SK-N-MC (cell line): ENCODE measurements at regions not wholly inside any gene's neighbourhood (a gene's known extent, or its start where the extent isn't known, plus 50 kb on each side); places are given as distances from the start of the nearest gene placed in this dataset.

Experiments used
- DNase-seq: peaks from one replicate; pipeline ENCODE4 v3.0.0-alpha.2; 2011; ENCODE audit warnings: low read depth, low spot score
- H3K27ac ChIP-seq: fragments of 200-600 bp; sonication (generic); 2 replicates; pipeline ENCODE4 v1.5.1; 2016; ENCODE audit warnings: mixed run types
- H3K36me3 ChIP-seq: fragments of 200-600 bp; sonication (generic); 2 replicates; pipeline ENCODE4 v1.6.1; 2017; ENCODE audit warnings: antibody characterized with exemption, low read length, mixed read lengths; ENCODE audit not compliant: insufficient read depth
- H3K4me3 ChIP-seq: fragments of 200-600 bp; sonication (generic); 2 replicates; pipeline ENCODE4 v1.5.1; 2016
- H3K9ac ChIP-seq: fragments of 200-600 bp; sonication (generic); 2 replicates; pipeline ENCODE4 v1.8.0; 2017; ENCODE audit warnings: mixed run types, mixed read lengths; ENCODE audit not compliant: insufficient read length
- H3K9me3 ChIP-seq: fragments of 200-600 bp; sonication (generic); 2 replicates; pipeline ENCODE4 v1.6.1; 2017; ENCODE audit warnings: low read depth, mild to moderate bottlenecking, antibody characterized with exemption, low read length, moderate library complexity, mixed read lengths
- EZH2 ChIP-seq: fragments of 200-600 bp; sonication (generic); IDR thresholded peaks from one replicate; pipeline ENCODE4 v1.6.1; 2017; ENCODE audit warnings: antibody characterized with exemption
- FOXP2 ChIP-seq: optimal IDR thresholded peaks from 2 replicates; pipeline ENCODE3; 2011; ENCODE audit warnings: mild to moderate bottlenecking, moderate library complexity; ENCODE audit not compliant: insufficient read depth; ENCODE audit errors: extremely low read length, control extremely low read depth
- POLR2AphosphoS5 ChIP-seq: IDR thresholded peaks from 2 replicates; pipeline ENCODE4 v1.6.1; 2012; ENCODE audit warnings: mild to moderate bottlenecking, low read depth, low read length, borderline replicate concordance

GRCh38 chr12:23446746-23447145, 502.7 kb downstream of the SOX5 start:
- Histone ChIP-seq H3K4me3 (no peak overlapping the region), H3K36me3 (no peaks in the 10 kb centered on the region), H3K27ac (no peak overlapping the region), H3K9me3 (no peaks in the 10 kb centered on the region), H3K9ac (no peak overlapping the region)
- TF ChIP-seq FOXP2 = no peak
- TF ChIP-seq POLR2AphosphoS5 = no peak
- TF ChIP-seq EZH2 = no peak
- no peak for DNase-seq

- no peak for TF ChIP-seq POLR2AphosphoS5
- Histone ChIP-seq H3K4me3 (no peak overlapping the region), H3K27ac (no peak overlapping the region), H3K9me3 (no peaks in the 10 kb centered on the region), H3K9ac (no peak overlapping the region), H3K36me3 (no peaks in the 10 kb centered on the region)
- DNase-seq = no peak
Measured at GRCh38 chr12:23450810-23451209, 498.7 kb downstream of the SOX5 start.

- Histone ChIP-seq H3K27ac (no peak overlapping the region), H3K36me3 (no peaks in the 10 kb centered on the region), H3K4me3 (no peak overlapping the region), H3K9me3 (no peaks in the 10 kb centered on the region), H3K9ac (no peak overlapping the region)
- no peak for DNase-seq
- TF ChIP-seq POLR2AphosphoS5 = no peak
- TF ChIP-seq EZH2 = no peak
- no peak for TF ChIP-seq FOXP2
Measured at GRCh38 chr12:23455283-23455682, 494.2 kb downstream of the SOX5 start.

- no peaks in the 10 kb centered on the region for H3K9me3 ChIP-seq
- H3K36me3 ChIP-seq = no peaks in the 10 kb centered on the region
- H3K9ac ChIP-seq = no peak overlapping the region
- H3K4me3 ChIP-seq = no peak overlapping the region
- no peak overlapping the region for H3K27ac ChIP-seq
- no peak for DNase-seq
- no peak for TF ChIP-seq FOXP2
- TF ChIP-seq POLR2AphosphoS5 = no peak
- no peak for TF ChIP-seq EZH2
Measured at GRCh38 chr12:23458640-23459039, 490.8 kb downstream of the SOX5 start.

GRCh38 chr12:23462546-23462945, 486.9 kb downstream of the SOX5 start:
- Histone ChIP-seq H3K4me3 (no peak overlapping the region), H3K9ac (no peak overlapping the region), H3K36me3 (no peaks in the 10 kb centered on the region), H3K9me3 (no peaks in the 10 kb centered on the region), H3K27ac (no peak overlapping the region)
- DNase-seq = no peak
- TF ChIP-seq EZH2 (no peak), FOXP2 (no peak), POLR2AphosphoS5 (no peak)

- H3K36me3 ChIP-seq = no peaks in the 10 kb centered on the region
- TF ChIP-seq EZH2 = no peak
- no peak for TF ChIP-seq FOXP2
- TF ChIP-seq POLR2AphosphoS5 = no peak
- H3K9ac ChIP-seq = no peak overlapping the region
- no peaks in the 10 kb centered on the region for H3K9me3 ChIP-seq
- H3K4me3 ChIP-seq = no peak overlapping the region
- DNase-seq = no peak
- H3K27ac ChIP-seq = no peak overlapping the region
Measured at GRCh38 chr12:23463172-23463571, 486.3 kb downstream of the SOX5 start.

GRCh38 chr12:23464241-23464812, 485.1 kb downstream of the SOX5 start:
- Histone ChIP-seq H3K9ac (no peak overlapping the region), H3K9me3 (no peaks in the 10 kb centered on the region), H3K36me3 (no peaks in the 10 kb centered on the region), H3K27ac (no peak overlapping the region), H3K4me3 (no peak overlapping the region)
- TF ChIP-seq EZH2 (no peak), FOXP2 (no peak), POLR2AphosphoS5 (no peak)
- no peak for DNase-seq

GRCh38 chr12:23472329-23472971, 477.0 kb downstream of the SOX5 start:
- DNase-seq = no peak

GRCh38 chr12:23473071-23473470, 476.4 kb downstream of the SOX5 start:
- H3K27ac ChIP-seq = no peak overlapping the region
- no peak for TF ChIP-seq EZH2
- no peak for TF ChIP-seq POLR2AphosphoS5
- no peak for TF ChIP-seq FOXP2
- H3K36me3 ChIP-seq = no peaks in the 10 kb centered on the region

More at GRCh38 chr12:23472329-23472971, 477.0 kb downstream of the SOX5 start:
- Histone ChIP-seq H3K9ac (no peak overlapping the region), H3K4me3 (no peak overlapping the region), H3K9me3 (no peaks in the 10 kb centered on the region), H3K36me3 (no peaks in the 10 kb centered on the region), H3K27ac (no peak overlapping the region)
- TF ChIP-seq EZH2 (no peak), FOXP2 (no peak), POLR2AphosphoS5 (no peak)

More at GRCh38 chr12:23473071-23473470, 476.4 kb downstream of the SOX5 start:
- Histone ChIP-seq H3K4me3 (no peak overlapping the region), H3K9ac (no peak overlapping the region), H3K9me3 (no peaks in the 10 kb centered on the region)
- DNase-seq = no peak
